GM21528 (cell line): ENCODE measurements at regions not wholly inside any gene's neighbourhood (a gene's known extent, or its start where the extent isn't known, plus 50 kb on each side); places are given as distances from the start of the nearest gene placed in this dataset.

Experiments
- ATAC-seq: cut with Tn5 transposase; IDR thresholded peaks from one replicate; pipeline ENCODE4 v1.9.1; 2021; ENCODE audit warnings: mild to moderate bottlenecking, moderate library complexity; ENCODE audit not compliant: unreplicated experiment, low FRiP score

DNA sequence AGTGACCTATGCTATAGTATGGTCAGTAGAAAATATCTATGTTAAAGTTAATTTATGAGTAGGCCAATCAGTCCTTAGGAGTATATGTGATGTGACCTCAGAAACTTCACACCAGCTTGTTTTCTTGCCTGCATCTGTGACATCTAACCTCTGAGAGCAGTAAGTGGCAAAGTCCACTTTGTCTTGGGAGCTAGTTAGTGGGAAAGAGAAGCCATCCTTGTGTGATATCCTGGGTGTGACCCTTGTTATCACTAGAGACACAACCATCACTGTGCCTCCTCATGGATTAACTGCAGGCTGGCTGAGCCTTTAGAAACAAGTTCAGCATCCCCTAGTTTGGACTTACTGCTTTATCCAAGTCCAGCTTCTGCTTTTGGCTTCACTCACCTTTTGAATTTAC lies 170.6 kb upstream of the STXBP6 start:
- no peak for ATAC-seq

DNA sequence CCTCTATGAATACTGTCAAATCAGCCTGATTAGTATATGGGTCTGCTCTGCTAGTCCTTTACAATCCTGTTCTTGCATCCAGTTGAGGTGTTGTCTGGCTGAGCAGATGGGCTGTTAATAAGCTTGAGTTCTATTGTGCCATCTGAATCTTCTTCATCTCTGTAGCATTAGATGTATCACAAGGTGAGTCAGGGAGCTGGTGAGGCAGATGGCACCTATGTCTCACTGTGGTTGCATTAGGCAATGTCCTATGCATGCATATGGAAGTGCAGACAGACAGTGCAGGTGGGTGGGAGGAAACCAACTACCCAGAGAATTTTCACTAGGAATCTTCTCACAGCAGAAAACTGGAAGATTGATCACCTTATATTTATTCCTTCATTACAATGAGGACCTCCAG lies 165.7 kb upstream of the STXBP6 start:
- ATAC-seq, result no peak

DNA sequence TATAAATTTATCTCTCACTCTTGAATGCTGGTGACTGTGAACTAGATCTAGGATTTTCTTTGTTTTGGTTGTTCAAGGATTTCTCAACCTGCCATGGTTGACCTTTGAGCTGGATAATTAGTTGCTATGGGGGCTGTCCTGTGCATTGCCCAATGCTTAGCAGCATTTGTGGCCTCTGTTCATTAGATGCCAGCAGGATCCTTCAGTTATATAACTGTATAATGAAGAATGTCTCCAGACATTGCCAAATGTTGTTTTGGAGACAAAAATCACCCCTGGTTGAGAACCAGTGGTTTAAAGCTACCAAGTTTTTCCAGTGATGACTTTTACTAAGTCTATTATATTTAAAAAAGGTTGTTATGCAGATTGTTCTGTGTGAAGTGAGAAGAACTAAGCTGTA lies 147.9 kb upstream of the STXBP6 start:
- no peak for ATAC-seq

DNA sequence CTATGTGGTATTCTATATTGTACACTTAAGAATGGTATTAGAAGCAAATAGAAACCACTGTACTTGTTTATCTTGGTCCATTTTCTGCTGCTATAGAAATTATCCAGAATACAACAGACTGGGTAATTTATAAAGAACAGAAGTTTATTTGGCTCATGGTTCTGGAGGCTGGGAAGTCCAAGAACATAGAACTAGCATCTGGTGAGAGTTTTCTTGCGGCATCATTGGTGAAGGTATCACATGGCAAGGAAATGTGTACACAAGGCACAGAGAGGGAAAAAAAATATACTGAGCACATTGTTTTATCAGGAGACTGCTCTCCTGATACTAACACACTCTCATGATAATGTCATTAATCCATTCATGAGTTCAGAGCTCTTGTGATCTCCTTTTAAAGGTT lies 130.3 kb upstream of the STXBP6 start:
- ATAC-seq, result no peak

DNA sequence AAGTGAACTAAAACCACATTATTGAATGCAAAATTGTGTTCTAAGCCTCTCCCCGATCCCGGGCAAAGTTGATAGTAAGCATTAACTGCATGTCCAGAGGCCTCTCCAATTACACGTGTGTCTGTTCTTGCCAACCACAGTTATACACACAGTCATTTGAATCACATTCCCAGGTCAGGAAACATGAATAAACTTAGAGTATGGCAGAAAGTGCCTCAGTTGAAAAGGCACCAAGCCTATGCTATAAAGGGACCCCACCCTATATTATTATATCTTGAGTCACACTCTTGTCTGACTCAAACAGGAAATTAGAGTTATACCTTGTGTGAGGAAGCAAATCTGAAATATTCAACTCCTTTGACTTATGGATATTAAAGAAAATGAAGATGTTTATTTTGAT lies 128.3 kb upstream of the STXBP6 start:
- no peak for ATAC-seq

DNA sequence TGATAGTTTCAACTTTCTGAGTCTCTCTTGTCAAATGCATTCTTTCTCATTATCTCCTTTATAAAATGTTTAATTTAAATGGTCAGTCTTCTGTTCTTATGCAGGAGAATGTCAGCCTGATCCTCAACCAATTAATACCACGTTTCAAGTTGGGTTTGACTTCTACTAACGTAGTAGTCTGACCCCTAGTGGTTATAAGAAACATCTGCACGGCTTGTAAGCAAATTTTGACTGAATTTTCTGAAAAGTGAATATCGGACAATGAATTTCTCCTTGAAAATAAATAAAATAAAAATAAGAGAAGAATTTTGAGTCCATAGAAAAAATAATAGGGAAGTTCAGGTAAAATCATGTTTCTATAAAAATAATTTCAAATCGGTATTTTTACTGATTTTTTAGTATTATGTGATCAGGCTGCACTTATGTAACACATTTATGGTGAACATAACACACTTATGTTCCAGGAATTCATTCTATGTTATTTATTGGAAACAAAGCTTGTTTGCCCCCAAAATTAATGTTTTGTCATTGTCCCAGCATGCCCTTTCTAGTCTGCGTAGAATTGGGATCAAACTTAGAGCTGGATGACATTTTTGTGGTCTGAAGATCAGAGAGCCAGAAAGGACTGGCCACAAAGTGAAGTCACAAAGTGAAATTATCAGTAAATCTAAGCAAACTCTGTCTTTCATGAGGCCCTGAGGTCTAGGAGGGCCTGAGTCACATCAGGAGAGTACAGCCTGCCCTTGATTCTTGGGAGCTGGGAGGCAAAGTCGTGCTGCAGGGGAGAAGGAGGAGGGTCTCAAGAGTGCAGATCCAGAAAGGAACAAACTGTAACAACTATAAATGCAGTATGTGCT lies 101.2 kb upstream of the STXBP6 start:
- ATAC-seq, result no peak

DNA sequence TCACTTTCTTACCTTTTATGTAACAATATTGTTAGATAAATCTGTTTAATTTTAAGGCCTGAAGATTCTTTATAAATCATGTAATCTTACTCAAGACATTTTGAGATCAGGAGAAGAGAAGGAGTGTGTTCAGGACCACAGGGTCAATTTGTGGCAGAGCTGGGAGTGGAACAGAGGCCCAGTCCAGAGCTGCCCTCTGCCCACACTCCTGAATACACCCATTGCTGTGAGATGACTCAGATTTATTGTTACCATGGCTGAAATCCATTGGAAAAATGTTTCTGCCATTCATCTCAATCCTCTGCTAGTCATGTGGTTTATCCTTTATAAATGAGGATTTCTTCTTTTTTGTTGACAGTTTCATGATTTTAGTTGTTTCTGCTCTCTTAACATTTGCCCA lies 100.5 kb upstream of the STXBP6 start:
- ATAC-seq, result no peak

DNA sequence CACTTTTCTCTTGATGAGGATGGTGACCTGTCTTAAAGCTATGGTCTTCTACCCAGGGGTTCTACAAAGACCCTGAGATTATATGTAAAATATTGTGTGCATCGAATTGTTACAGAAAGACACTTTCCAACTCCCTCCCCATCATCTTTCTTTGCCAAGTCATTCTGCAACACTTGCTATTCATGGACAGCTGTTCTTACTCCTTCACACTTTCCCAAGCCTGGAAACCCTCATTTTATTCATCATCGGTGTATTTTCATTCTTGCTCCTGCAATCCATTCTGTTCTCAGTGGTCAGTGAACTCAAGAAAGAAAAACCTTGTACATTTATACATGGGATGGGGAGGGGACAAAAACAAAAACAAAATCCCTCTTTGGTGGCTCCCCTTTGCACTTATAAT lies 90.5 kb upstream of the STXBP6 start:
- no peak for ATAC-seq

DNA sequence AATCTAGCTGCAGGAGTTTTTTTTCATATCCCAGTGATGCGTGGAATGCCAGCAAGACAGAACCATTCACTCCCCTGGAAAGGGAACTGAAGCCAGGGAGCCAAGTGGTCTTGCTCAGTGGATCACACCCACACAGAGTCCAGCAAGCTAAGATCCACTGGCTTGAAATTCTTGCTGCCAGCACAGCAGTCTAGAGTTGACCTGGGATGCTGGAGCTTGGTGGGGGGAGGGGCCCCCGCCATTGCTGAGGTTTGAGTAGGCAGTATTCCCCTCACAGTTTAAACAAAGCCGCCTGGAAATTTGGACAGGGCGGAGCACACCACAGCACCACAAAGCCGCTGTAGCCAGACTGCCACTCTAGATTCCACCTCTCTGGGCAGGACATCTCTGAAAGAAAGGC lies 86.9 kb upstream of the STXBP6 start:
- ATAC-seq, result no peak

DNA sequence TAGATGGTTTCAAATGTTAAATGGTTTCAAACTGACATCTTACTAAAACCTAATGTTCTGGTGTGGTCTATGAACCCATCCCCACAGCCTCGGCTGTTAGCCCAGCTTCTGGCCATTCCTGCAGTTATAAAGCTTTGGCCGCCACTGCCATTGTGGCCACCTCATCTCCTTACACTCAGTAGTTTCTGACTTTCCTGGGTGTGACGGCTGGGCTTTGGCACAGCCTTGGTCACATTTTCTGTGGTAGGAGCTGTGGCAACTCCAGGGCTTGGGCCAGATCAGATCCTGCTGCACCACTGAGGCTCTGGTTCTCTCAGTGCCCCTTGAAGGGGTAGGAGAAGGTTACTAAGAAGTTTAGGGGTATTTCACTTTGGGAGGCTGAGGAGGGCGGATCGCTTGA lies 84.2 kb upstream of the STXBP6 start:
- no peak for ATAC-seq

DNA sequence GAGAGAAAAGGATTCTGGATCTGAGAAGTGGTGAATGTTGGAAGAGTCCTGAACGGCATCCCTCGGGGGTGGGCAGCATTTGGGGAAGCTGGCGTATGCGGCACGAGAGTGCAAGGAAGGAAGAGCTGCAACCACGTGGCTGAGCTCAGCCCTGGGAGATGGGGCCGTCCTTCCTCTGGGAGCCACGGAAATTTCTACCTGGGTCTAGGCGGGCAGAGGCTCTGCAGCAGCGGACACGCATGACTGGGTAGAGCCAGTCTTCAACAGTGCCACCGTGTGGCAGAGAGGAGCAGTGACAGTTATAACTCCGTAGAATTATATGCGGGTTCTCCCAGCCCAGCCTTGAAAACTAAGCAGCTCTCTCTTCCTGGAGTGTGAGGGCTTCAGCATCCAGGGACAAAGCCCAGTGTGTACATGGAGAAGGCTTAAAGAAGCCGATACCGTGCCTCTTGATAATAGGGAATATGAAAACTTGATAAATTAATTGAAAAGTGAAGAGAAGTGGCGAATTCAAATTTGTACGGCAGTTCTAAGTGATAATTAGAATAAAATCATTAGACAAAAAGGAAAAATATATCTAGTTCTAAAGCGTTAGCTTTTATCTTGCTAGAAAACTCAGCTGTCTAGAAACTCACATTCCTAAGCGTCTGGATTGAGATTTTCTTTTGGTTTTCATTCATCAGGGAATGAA lies 82.9 kb upstream of the STXBP6 start:
- peak; percentile 89 for ATAC-seq

DNA sequence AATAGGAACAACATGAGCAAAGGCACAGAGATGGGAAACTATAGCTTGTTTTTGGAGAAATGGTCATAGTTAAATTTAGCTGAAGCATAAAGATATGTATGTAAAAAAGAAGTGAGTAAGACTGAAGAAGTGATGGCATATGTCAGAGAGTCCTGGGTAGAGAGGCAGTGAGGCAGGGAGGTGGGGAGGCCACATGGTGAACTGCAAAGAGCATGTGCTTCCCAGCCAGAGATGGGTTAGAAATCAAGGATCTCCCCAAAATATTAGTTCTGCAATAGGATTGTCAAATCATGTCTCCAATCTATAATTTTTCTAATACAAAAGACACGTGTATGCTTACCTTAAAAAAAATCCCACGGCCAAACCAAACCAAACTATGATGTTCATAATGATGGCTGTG lies 82.1 kb upstream of the STXBP6 start:
- no peak for ATAC-seq

DNA sequence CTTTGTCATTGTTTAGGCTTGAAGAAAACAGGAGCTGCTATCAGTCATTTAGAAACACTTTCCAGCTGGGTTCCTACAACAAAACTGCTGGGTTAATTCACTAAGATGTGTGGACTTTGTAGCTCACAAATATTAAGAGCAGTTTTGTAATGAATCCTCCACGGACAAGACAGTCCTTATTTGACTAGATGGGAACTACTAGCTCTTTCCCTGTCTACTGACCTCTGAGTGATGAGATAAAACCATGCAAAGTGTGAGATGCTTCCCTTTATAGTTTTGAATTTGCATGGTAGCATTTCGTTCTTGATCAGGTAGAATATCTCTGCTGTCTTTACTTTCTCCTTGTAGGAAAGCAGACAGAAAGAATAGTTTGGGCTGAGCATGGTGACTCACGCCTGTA lies 72.9 kb upstream of the STXBP6 start:
- ATAC-seq, result no peak

DNA sequence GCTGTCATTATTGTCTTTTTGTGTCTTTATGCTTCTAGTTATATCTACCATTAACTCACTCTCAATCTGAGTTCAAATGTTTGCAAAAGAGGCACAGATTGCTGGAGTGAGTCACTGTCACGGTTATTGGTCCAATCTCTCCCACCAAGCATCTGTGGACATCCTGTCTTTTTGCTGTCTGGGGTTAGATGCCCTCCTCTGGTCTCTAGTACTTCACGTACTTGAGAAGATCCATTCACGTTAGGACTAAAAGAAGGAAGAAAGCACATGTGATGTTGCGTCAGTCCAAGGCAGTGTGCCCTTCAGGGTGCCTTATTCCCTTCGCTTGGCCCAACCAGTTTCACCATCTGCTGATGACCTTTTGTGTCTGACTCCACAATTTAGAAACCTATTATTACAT lies 72.3 kb upstream of the STXBP6 start:
- ATAC-seq, result no peak

DNA sequence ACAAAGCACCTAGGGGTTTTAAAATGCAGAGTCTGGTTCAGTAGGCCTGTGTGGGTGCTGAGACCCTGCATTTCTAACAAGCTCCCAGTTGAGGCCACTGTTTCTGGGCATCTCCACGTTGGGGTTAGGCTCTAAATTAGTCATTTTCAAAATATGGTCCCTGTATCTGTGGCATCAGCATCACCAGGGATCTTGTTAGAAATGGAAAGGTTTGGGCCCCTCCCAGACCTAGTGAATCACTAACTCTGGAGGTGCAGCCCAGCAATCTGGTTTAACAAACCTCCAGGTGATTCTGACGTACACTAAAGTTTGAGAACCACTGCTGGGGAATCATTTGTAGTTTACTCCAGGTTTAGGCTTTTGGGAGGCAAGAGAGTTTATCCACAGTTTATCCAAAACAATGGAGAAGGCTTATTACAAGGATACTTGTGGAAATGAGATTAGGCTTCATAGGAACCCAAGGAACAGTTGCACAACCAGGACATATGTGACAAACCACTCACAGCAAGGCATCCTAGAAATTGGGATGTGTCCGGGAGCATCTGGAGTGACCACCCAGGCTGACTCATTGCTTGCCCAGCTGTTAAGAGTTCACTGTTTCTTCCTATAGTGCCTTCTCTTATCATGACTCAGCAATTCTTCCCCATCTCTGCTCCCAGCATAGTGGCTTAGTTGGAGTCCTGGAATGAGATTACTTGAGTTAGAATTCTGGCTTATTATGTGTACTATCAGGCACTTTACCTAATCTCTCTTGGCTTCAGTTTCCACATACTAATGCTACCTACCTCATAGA lies 71.6 kb upstream of the STXBP6 start:
- ATAC-seq, result no peak

DNA sequence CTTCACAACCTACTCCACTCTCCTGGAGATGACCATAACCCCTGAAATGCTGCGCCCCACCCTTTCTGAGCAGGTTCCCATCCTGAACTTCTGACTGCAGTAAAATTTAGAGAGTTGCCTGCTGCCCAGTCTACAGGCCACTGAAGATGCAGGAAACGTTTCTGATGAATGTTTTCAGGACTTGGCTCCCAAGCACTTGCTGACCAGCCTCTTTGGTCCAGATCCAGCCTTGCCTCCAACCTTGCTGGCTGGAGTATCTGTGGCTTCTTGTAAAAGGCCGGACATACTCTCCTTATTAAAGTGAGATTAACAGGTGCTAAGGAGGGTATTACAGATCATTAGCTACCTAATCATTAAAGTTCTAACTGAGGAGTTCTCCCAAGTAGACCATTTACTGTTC lies 70.3 kb upstream of the STXBP6 start:
- ATAC-seq, result no peak

DNA sequence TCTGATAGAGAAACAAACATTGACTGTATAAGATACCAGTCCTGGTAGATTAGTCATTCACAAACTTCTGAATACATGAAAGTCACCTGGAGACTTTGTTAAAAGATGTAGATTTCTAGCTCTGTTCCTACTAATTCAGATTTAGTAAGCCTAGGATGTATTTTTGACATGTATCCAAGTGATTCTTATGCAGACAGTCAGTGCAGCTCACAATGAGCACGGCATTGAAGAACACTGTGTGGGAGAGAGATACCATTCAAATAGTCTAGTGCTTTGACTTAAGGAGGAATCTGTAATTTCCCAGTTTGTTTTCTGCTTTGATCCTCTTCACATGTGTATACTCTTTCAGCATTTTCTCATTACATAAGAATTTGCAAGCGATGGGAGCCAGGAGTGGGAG lies 68.7 kb upstream of the STXBP6 start:
- ATAC-seq, result no peak

DNA sequence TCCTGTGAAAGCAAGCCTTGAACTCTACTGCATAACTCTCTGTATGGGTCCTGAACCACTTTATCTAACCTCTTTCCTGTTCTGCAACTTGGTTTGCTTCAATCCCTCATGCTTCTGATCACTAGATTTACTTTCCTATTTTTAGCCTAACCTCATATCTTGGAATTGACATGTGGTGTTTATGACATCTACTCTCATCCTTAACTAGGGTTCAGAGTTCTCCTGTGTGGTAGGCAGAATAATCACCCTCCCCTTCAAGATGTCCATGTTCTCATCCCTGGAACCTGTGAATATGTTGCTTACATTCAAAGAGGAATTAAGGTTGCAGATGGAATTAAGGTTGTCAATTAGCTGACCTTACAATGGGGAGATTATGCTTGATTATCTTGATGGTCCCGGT lies 67.4 kb upstream of the STXBP6 start:
- ATAC-seq, result no peak

DNA sequence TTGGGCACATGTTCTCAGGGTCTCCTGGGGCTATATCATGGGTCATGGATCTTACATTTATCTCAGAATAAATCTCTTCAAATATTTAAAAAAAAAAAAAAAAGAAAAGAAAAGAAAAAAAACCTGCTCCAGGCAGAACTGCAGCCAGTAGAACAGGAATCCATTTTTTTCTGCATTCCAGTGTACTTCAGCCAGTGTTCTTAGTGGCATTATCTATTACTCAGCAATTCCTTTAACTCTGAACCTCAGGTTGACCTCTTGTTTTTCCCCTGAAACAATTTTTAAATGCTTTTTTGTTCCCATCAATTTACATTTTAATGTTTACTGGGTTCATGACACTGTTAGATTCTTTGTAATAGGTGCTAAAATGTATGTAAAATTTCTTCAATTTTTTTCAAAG lies 66.7 kb upstream of the STXBP6 start:
- ATAC-seq, result no peak

DNA sequence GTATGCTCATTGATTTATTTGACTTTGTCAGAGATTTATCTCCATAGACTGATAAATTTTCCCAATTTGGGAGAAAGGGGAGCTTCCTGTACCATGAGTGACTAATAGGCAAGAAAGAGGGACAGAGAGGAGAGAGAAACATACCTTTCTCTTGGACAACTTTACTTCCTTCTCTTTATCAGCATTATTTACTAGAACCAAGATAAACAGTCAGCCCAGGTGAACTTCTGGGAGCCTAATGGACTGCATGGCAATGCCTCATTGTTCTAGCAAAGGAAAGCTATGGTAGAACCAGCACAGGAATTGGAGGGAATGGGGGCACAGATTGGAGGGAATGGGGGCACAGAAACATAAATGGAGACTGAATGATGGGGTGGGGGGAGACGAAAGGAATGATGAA lies 63.4 kb upstream of the STXBP6 start:
- no peak for ATAC-seq

DNA sequence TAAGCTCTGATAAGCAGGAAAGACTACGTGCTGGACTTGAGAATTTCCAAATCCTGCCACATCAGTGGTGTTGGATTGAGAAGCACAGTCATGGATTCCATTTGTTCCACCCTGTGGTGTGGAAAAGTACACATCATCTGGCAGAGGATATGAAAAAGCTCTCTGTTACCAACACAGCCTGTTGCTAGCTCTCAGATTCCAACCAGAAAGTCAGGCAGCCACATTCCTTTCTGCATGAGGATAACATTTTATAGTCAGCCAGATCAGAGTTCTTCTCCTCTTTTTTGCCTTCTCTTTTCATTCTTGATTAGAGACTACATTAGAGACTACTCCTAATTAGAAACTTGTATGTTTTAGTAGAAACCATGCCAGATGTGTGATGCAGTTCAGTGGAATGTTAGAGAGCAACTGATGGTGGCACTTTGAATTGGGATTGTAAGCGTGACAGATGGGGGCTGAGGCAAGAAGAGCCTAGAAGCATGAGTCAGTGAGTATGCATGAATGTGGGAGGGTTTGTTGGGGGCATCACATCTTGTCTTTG lies 61.2 kb upstream of the STXBP6 start:
- no peak for ATAC-seq
